Cerebellar nuclear complex (tissue), 1 donor: ENCODE measurements at regions not wholly inside any gene's neighbourhood (a gene's known extent, or its start where the extent isn't known, plus 50 kb on each side); places are given as distances from the start of the nearest gene placed in this dataset.
"Not testable (repeated sequence)": the region's sequence is repeated elsewhere in the genome, so short reads cannot be mapped to it uniquely, and the experiment has no call there.

ENCODE experiments used
- DNase-seq, 2 experiments: peaks; one replicate each; lab custom pipeline; 2025; lab: John Stamatoyannopoulos, UW

- no peak for DNase-seq
Observed at GRCh38 chr4:189176002-189176401, 764.7 kb upstream of the FRG1 start.

GRCh38 chr4:189177130-189177529 lies 763.5 kb upstream of the FRG1 start:
- no peak for DNase-seq

- DNase-seq, result no peak
Observed at GRCh38 chr4:189178125-189178746, 762.4 kb upstream of the FRG1 start.

GRCh38 chr4:189185810-189186432 lies 754.8 kb upstream of the FRG1 start:
- no peak for DNase-seq

- DNase-seq, result no peak
Observed at GRCh38 chr4:189187531-189188052, 753.1 kb upstream of the FRG1 start.

GRCh38 chr4:189198624-189199023 lies 742.0 kb upstream of the FRG1 start:
- no peak for DNase-seq

GRCh38 chr4:189200353-189200752 lies 740.3 kb upstream of the FRG1 start:
- DNase-seq, result no peak

- DNase-seq, result no peak
Observed at GRCh38 chr4:189202182-189202868, 738.3 kb upstream of the FRG1 start.

GRCh38 chr4:189202869-189203271 lies 737.8 kb upstream of the FRG1 start:
- DNase-seq, result no peak

GRCh38 chr4:189204616-189205015 lies 736.1 kb upstream of the FRG1 start:
- no peak for DNase-seq

GRCh38 chr4:189206953-189207352 lies 733.7 kb upstream of the FRG1 start:
- no peak for DNase-seq

GRCh38 chr4:189207872-189208271 lies 732.8 kb upstream of the FRG1 start:
- no peak for DNase-seq

- no peak for DNase-seq
Observed at GRCh38 chr4:189215574-189215973, 725.1 kb upstream of the FRG1 start.

GRCh38 chr4:189221691-189222090 lies 719.0 kb upstream of the FRG1 start:
- DNase-seq, result no peak

GRCh38 chr4:189228726-189229125 lies 711.9 kb upstream of the FRG1 start:
- no peak for DNase-seq

GRCh38 chr4:189232274-189232673 lies 708.4 kb upstream of the FRG1 start:
- DNase-seq, result no peak

- not testable (repeated sequence) for DNase-seq
Observed at GRCh38 chr4:189233754-189234153, 706.9 kb upstream of the FRG1 start.

- not testable (repeated sequence) for DNase-seq
Observed at GRCh38 chr4:189234948-189235347, 705.7 kb upstream of the FRG1 start.

- no peak for DNase-seq
Observed at GRCh38 chr4:189235599-189235998, 705.1 kb upstream of the FRG1 start.

GRCh38 chr4:189236321-189236720 lies 704.4 kb upstream of the FRG1 start:
- not testable (repeated sequence) for DNase-seq

- no peak for DNase-seq
Observed at GRCh38 chr4:189237340-189237739, 703.3 kb upstream of the FRG1 start.

- DNase-seq, result no peak
Observed at GRCh38 chr4:189255636-189256035, 685.0 kb upstream of the FRG1 start.

- DNase-seq, result no peak
Observed at GRCh38 chr4:189261475-189261874, 679.2 kb upstream of the FRG1 start.
